Osteoblast (primary cell): ENCODE measurements at regions not wholly inside any gene's neighbourhood (a gene's known extent, or its start where the extent isn't known, plus 50 kb on each side); places are given as distances from the start of the nearest gene placed in this dataset.

Experiments
- DNase-seq: peaks from one replicate; pipeline ENCODE4 v3.0.0; 2011; ENCODE audit warnings: low spot score, mixed read lengths; ENCODE audit not compliant: insufficient read length; ENCODE audit errors: missing footprints
- H2AFZ ChIP-seq: 2 replicates; pipeline ENCODE4 v1.6.0; 2011; ENCODE audit warnings: mild to moderate bottlenecking, low read length
- H3K27ac ChIP-seq: 2 replicates; pipeline ENCODE4 v1.5.1; 2011; ENCODE audit warnings: mild to moderate bottlenecking, low read depth, low read length, moderate library complexity
- H3K27me3 ChIP-seq: 2 replicates; pipeline ENCODE4 v1.6.0; 2012; ENCODE audit warnings: mild to moderate bottlenecking, control low read depth, inconsistent platforms, low read length, moderate library complexity; ENCODE audit not compliant: insufficient read depth
- H3K36me3 ChIP-seq: 2 replicates; pipeline ENCODE4 v1.5.1; 2011; ENCODE audit warnings: mild to moderate bottlenecking, low read length, control low read depth, moderate library complexity; ENCODE audit not compliant: insufficient read depth
- H3K4me1 ChIP-seq: 2 replicates; pipeline ENCODE4 v1.5.1; 2011; ENCODE audit warnings: mild to moderate bottlenecking, low read length, control low read depth, moderate library complexity; ENCODE audit not compliant: insufficient read depth
- H3K4me2 ChIP-seq: 2 replicates; pipeline ENCODE4 v1.6.0; 2011; ENCODE audit warnings: mild to moderate bottlenecking, low read length; ENCODE audit not compliant: insufficient read depth
- H3K4me3 ChIP-seq: fragments of 200-600 bp; sonication (generic); 3 replicates; pipeline ENCODE4 v1.5.1; 2012; ENCODE audit warnings: mild to moderate bottlenecking, low read length, inconsistent platforms; ENCODE audit not compliant: insufficient read depth
- H3K79me2 ChIP-seq: 2 replicates; pipeline ENCODE4 v1.6.0; 2012; ENCODE audit warnings: mild to moderate bottlenecking, low read length, control low read depth, inconsistent platforms; ENCODE audit not compliant: insufficient read depth
- H3K9me3 ChIP-seq: 2 replicates; pipeline ENCODE4 v1.5.1; 2011; ENCODE audit warnings: low read depth, low read length, control low read depth
- H4K20me1 ChIP-seq: 2 replicates; pipeline ENCODE4 v1.6.0; 2012; ENCODE audit warnings: mild to moderate bottlenecking, low read length, control low read depth; ENCODE audit not compliant: insufficient read depth
- TF ChIP-seq, protein P1 (sequence below): IDR thresholded peaks from 2 replicates; pipeline ENCODE4 v1.5.1; 2011; ENCODE audit warnings: mild to moderate bottlenecking, low read depth, low read length, moderate library complexity; ENCODE audit errors: extremely low read depth

DNA sequence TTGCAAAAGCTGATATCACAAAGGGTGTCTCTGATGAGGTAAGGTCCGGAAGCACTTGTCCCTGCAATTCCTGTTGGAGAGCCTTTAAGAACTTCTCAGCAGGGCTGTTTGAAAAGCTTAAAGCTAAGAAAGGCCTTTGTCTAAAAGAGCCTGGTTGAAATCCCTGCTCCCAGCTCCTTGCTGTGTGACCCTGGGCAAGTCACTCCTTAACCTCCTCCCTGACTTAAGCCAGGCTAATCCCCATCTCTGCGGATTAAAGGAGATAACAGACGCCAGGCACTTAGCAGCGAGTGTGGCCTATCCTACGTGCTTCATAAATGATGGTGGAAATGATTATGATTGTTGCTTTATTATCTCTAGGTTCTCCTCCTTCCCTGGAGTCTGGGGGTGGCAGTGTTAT is 368.0 kb upstream of the RBFOX1 start:
- no peak overlapping the region for H3K4me3 ChIP-seq
- H3K27me3 ChIP-seq = no peaks in the 10 kb centered on the region
- H3K36me3 ChIP-seq = no peaks in the 10 kb centered on the region
- no peak overlapping the region for H2AFZ ChIP-seq
- no peaks in the 10 kb centered on the region for H3K9me3 ChIP-seq
- TF ChIP-seq, protein P1, sequence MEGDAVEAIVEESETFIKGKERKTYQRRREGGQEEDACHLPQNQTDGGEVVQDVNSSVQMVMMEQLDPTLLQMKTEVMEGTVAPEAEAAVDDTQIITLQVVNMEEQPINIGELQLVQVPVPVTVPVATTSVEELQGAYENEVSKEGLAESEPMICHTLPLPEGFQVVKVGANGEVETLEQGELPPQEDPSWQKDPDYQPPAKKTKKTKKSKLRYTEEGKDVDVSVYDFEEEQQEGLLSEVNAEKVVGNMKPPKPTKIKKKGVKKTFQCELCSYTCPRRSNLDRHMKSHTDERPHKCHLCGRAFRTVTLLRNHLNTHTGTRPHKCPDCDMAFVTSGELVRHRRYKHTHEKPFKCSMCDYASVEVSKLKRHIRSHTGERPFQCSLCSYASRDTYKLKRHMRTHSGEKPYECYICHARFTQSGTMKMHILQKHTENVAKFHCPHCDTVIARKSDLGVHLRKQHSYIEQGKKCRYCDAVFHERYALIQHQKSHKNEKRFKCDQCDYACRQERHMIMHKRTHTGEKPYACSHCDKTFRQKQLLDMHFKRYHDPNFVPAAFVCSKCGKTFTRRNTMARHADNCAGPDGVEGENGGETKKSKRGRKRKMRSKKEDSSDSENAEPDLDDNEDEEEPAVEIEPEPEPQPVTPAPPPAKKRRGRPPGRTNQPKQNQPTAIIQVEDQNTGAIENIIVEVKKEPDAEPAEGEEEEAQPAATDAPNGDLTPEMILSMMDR = no peak
- DNase-seq = no peak
- H3K4me1 ChIP-seq = no peaks in the 10 kb centered on the region
- H3K27ac ChIP-seq = no peak overlapping the region
- H3K79me2 ChIP-seq = no peaks in the 10 kb centered on the region
- no peaks in the 10 kb centered on the region for H4K20me1 ChIP-seq
- no peak overlapping the region for H3K4me2 ChIP-seq

DNA sequence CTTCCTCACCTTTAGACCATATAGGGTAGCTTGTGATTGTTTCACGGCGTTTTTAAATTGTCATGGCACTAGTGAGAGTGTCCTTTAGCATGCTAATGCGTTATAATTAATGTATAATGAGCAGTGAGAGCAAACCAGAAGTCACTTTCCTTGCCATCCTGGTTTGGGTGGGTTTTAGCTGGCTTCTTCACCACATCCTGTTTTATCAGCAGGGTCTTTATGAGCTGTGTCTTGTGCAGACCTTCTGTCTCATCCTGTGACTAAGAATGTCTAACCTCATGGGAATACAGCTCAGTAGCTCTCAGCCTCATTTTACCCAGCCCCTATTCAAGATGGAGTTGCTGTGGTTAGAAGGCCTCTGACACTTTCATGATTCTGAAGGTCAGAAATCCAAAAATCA is 370.9 kb upstream of the RBFOX1 start:
- no peak overlapping the region for H2AFZ ChIP-seq
- no peaks in the 10 kb centered on the region for H3K27me3 ChIP-seq
- no peaks in the 10 kb centered on the region for H3K9me3 ChIP-seq
- no peak overlapping the region for H3K4me2 ChIP-seq
- no peak overlapping the region for H3K4me3 ChIP-seq
- TF ChIP-seq, protein P1 = no peak
- H3K27ac ChIP-seq = no peak overlapping the region
- H3K4me1 ChIP-seq = no peaks in the 10 kb centered on the region
- no peak for DNase-seq
- no peaks in the 10 kb centered on the region for H3K79me2 ChIP-seq
- no peaks in the 10 kb centered on the region for H4K20me1 ChIP-seq
- no peaks in the 10 kb centered on the region for H3K36me3 ChIP-seq

DNA sequence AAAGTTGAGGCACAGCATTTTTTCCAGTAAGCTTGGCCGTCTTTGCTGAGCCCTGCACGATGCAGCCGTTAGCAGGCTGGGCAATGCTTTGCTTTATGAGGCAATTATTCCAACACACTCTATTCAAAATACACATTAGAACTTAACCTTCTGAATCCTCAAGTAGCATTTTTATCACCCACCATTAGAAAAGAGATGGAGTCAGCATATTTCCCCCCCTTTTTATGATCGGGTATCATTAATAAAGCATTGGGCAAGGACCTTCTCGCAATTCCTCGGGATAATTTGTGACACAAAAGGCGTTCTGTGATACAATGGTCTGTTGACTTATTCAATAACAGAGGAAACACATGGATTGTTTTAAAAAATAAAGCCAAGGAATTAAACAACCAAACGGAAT is 374.5 kb upstream of the RBFOX1 start:
- Histone ChIP-seq H3K4me3 (no peak overlapping the region), H3K79me2 (no peaks in the 10 kb centered on the region), H3K9me3 (peaks cover 2% of the 10 kb centered on the region), H2AFZ (no peak overlapping the region), H3K4me1 (no peaks in the 10 kb centered on the region), H3K27ac (no peak overlapping the region), H3K4me2 (no peak overlapping the region), H3K27me3 (no peaks in the 10 kb centered on the region), H3K36me3 (no peaks in the 10 kb centered on the region), H4K20me1 (no peaks in the 10 kb centered on the region)
- TF ChIP-seq, protein P1 = no peak
- DNase-seq = no peak

DNA sequence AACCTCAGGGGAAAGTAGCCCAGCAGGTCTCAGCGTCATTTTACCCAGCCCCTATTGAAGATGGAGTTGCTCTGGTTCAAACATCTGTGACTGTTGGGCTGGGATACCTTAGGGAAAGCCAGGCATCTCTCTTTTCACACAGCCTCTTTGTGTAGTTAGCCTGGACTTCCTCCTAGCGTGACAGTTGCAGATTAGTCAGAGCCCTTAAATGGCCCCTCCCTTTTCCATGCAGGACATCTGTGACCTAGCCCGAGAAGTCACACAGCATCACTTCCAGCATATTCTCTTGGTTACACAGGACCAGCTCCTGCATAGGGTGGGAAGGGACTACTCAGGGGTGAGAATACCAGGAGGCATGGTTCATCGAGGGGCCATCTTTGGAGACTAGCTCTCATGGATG is 375.0 kb upstream of the RBFOX1 start:
- Histone ChIP-seq H4K20me1 (no peaks in the 10 kb centered on the region), H3K4me1 (no peaks in the 10 kb centered on the region)
- TF ChIP-seq, protein P1 = no peak

More for the DNA sequence above, 375.0 kb upstream of the RBFOX1 start:
- no peak overlapping the region for H2AFZ ChIP-seq
- H3K27me3 ChIP-seq = no peaks in the 10 kb centered on the region
- no peak overlapping the region for H3K27ac ChIP-seq
- no peak overlapping the region for H3K4me2 ChIP-seq
- H3K79me2 ChIP-seq = no peaks in the 10 kb centered on the region
- peaks cover 2% of the 10 kb centered on the region for H3K9me3 ChIP-seq
- H3K36me3 ChIP-seq = no peaks in the 10 kb centered on the region
- no peak overlapping the region for H3K4me3 ChIP-seq
- DNase-seq = no peak
